ENCODE measurements at regions not wholly inside any gene's neighbourhood (a gene's known extent, or its start where the extent isn't known, plus 50 kb on each side); places are given as distances from the start of the nearest gene placed in this dataset.

DNA sequence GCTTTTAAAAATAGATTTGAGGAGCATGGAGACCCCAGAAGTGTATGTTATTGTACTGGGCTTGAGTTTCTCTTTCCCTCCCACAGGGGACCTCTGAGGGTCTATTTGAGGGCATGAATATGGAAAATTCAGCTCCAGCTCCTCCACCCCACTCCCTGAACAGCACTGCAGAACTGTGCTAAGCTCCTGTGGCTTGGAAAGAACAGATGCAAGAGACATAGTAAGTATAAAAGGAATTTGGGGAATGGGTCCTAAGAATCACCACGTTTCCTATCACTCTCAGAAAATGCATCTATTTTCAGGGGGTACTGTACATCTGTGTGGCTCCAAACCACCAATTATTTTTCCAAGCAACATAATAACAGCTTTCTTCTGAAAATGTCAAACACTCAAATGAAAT, 416.1 kb downstream of the ZNF521 start:
- DNase-seq (no peak), ATAC-seq (no peak)
- no peak overlapping the region for H3K4me3 Mint-ChIP-seq
- H3K36me3 Mint-ChIP-seq (ENCODE audit: insufficient read depth): no peaks in the 10 kb centered on the region
- H3K4me1 Mint-ChIP-seq (ENCODE audit: low read depth): no peaks in the 10 kb centered on the region
- no peaks in the 10 kb centered on the region for H3K27me3 Mint-ChIP-seq (ENCODE audit: low read depth)
- no peaks in the 10 kb centered on the region for H3K9me3 Mint-ChIP-seq

GRCh38 chr18:24936691-24937090, 415.3 kb downstream of the ZNF521 start:
- DNase-seq: no peak
- H3K9me3 Mint-ChIP-seq: no peaks in the 10 kb centered on the region
- no peaks in the 10 kb centered on the region for H3K4me1 Mint-ChIP-seq (ENCODE audit: low read depth)
- H3K36me3 Mint-ChIP-seq (ENCODE audit: insufficient read depth): no peaks in the 10 kb centered on the region
- no peaks in the 10 kb centered on the region for H3K27me3 Mint-ChIP-seq (ENCODE audit: low read depth)
- ATAC-seq: no peak
- no peak overlapping the region for H3K4me3 Mint-ChIP-seq

DNA sequence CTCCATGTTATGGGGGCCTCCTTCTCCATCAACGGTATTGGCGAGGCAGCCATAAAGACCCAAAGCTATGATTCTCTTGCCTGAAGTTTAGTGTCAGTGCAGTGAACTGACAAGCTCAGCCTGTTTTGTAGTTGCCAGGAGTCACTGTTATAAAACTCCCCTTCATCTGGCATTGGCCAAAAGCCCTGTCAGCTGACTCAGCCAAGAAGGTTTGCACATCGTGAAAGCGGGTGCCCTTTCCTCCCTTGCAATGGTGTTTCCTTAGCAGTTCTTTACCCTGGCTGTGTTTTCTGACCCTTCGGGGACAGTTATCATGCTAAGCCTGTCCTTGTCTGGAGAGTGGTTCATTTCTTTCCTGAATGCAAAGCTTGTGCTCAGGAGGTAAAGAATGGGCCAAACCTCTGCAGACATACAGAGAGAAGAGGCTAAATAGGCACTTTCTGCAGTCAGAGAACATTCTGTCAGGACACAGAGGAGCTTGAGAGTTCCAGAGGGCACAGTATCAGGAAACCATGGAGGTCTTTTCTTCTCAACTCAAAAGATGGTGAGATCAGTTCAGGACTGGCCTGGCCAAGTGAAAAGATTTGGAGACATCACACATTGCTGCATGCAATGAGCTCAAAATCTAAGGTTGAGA, 414.2 kb downstream of the ZNF521 start:
- H3K9me3 Mint-ChIP-seq: no peaks in the 10 kb centered on the region
- no peak overlapping the region for H3K4me3 Mint-ChIP-seq
- no peaks in the 10 kb centered on the region for H3K27me3 Mint-ChIP-seq (ENCODE audit: low read depth)
- no peak for DNase-seq
- ATAC-seq: no peak
- no peaks in the 10 kb centered on the region for H3K4me1 Mint-ChIP-seq (ENCODE audit: low read depth)
- H3K36me3 Mint-ChIP-seq (ENCODE audit: insufficient read depth): no peaks in the 10 kb centered on the region

- H3K27me3 Mint-ChIP-seq (ENCODE audit: low read depth): no peaks in the 10 kb centered on the region
- DNase-seq (no peak), ATAC-seq (no peak)
- H3K9me3 Mint-ChIP-seq: no peaks in the 10 kb centered on the region
- no peaks in the 10 kb centered on the region for H3K4me1 Mint-ChIP-seq (ENCODE audit: low read depth)
- no peaks in the 10 kb centered on the region for H3K36me3 Mint-ChIP-seq (ENCODE audit: insufficient read depth)
- no peak overlapping the region for H3K4me3 Mint-ChIP-seq
Measured at GRCh38 chr18:24940416-24940815, 411.6 kb downstream of the ZNF521 start.

DNA sequence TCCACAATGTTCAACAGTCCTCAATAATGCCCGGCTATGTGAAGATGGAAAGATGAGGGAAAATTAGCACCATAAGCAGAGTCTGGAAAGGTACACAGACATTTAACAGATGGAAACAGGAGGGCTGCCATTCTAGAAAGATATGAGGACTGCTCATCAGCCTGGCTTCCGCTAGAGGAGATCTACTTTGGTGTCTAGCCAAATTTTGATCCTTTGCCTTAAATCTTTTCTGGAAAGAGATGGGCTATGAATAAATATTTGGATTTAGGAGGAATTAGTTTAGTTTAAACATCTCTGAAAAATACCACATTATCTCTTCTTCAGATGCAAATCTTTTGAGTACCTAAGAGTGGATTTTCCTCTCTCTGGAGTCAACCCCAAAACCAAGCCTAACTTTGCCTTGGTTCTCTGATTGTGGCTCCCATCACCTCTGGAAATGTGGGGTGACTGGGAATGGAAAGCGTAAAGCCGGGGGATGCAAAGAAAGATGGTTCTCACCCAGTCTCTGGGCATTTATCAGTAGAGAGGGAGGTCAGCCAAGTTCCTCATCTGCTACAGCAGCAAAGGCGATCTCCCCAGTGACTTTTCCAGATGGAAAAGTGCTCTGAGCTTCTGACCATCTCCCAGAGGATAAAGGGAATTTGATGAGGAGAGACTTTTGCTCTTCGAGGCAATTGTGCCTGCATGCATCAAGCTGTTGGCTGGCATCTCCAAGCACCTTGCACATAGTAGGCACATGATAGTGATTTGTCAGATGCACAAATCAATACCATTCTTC, 410.6 kb downstream of the ZNF521 start:
- Mint-ChIP-seq H3K27me3 (ENCODE audit: low read depth) (no peaks in the 10 kb centered on the region), H3K9me3 (no peaks in the 10 kb centered on the region), H3K4me3 (no peak overlapping the region), H3K4me1 (ENCODE audit: low read depth) (no peaks in the 10 kb centered on the region), H3K36me3 (ENCODE audit: insufficient read depth) (no peaks in the 10 kb centered on the region)
- no peak for ATAC-seq
- no peak for DNase-seq

DNA sequence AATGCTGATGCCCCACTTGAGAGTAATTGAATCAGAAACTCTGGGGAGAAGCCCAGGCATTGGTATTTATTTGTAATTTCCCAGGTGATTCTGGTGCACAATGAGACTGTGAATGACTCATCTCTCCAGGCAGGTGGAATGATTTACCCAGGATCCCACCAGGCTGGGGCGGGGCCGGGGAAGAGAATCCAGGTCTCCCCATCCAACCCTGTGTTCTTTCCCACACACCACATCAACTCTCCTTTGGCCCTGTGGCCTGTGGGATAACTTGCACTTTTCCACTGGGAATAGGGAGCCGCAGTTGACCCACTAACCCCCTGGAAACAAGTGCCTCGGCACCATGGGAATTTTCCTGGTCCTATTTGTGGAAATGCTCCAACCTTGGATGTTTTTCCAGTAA, 409.8 kb downstream of the ZNF521 start:
- DNase-seq: no peak
- H3K9me3 Mint-ChIP-seq: no peaks in the 10 kb centered on the region

GRCh38 chr18:24947521-24948305, 404.3 kb downstream of the ZNF521 start:
- H3K9me3 Mint-ChIP-seq: no peaks in the 10 kb centered on the region
- H3K4me1 Mint-ChIP-seq (ENCODE audit: low read depth): no peaks in the 10 kb centered on the region
- no peaks in the 10 kb centered on the region for H3K36me3 Mint-ChIP-seq (ENCODE audit: insufficient read depth)
- DNase-seq (no peak), ATAC-seq (no peak)
- H3K27me3 Mint-ChIP-seq (ENCODE audit: low read depth): no peaks in the 10 kb centered on the region
- no peak overlapping the region for H3K4me3 Mint-ChIP-seq

More for the DNA sequence above, 409.8 kb downstream of the ZNF521 start:
- Mint-ChIP-seq H3K36me3 (ENCODE audit: insufficient read depth) (no peaks in the 10 kb centered on the region), H3K27me3 (ENCODE audit: low read depth) (no peaks in the 10 kb centered on the region), H3K4me1 (ENCODE audit: low read depth) (no peaks in the 10 kb centered on the region), H3K4me3 (no peak overlapping the region)
- no peak for ATAC-seq

DNA sequence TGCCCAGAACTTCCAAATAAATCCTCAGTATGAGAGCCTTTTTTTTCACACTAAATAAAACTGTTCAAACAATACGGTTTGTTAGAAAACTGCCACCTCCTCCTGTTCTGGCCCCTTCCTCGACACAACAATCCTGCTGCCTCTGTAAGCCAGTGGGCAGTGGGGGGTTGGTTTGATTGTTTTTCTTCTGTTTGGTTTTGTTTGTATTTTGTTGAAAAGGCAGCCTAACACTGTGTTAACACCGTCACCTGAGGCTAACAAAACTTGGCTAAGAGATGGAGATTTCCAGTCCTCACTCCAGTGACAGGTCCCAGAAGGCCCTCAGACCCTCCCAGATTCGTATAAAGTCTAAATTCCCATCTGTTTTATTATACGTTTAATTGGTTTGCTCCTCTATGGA, 402.1 kb downstream of the ZNF521 start:
- Mint-ChIP-seq H3K4me3 (no peak overlapping the region), H3K4me1 (ENCODE audit: low read depth) (no peaks in the 10 kb centered on the region), H3K36me3 (ENCODE audit: insufficient read depth) (no peaks in the 10 kb centered on the region), H3K9me3 (no peaks in the 10 kb centered on the region), H3K27me3 (ENCODE audit: low read depth) (no peaks in the 10 kb centered on the region)
- DNase-seq (no peak), ATAC-seq (no peak)

- no peaks in the 10 kb centered on the region for H3K9me3 Mint-ChIP-seq
- no peaks in the 10 kb centered on the region for H3K4me1 Mint-ChIP-seq (ENCODE audit: low read depth)
- H3K4me3 Mint-ChIP-seq: no peak overlapping the region
- H3K36me3 Mint-ChIP-seq (ENCODE audit: insufficient read depth): no peaks in the 10 kb centered on the region
- DNase-seq: no peak
- ATAC-seq: no peak
- no peaks in the 10 kb centered on the region for H3K27me3 Mint-ChIP-seq (ENCODE audit: low read depth)
Measured at GRCh38 chr18:24954341-24954740, 397.6 kb downstream of the ZNF521 start.

GRCh38 chr18:24958001-24958400, 394.0 kb downstream of the ZNF521 start:
- Mint-ChIP-seq H3K27me3 (ENCODE audit: low read depth) (no peaks in the 10 kb centered on the region), H3K4me3 (no peak overlapping the region), H3K4me1 (ENCODE audit: low read depth) (no peaks in the 10 kb centered on the region), H3K9me3 (no peaks in the 10 kb centered on the region), H3K36me3 (ENCODE audit: insufficient read depth) (no peaks in the 10 kb centered on the region)
- ATAC-seq (no peak), DNase-seq (no peak)

DNA sequence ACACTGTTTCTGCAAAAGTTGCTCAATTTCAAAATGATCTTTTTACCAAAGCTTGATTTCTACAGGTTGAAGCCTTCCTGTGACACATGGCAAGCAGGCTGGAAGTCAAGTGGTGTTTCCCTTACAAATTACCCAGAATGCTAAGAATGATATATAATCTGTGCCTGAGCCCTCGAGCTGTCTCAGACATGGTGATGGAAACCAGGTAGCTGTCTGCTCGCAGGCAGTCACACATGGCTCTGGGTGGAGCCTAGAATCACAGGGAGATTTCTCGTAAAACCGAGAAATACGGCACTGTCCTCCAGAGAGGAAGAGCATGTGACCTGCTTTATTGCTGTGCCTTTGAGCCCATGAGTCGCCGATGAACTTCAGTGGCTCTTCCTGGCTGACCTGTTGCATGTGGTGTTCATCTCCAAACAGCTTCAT, 392.9 kb downstream of the ZNF521 start:
- H3K27me3 Mint-ChIP-seq (ENCODE audit: low read depth): no peaks in the 10 kb centered on the region
- ATAC-seq (no peak), DNase-seq (no peak)
- no peaks in the 10 kb centered on the region for H3K9me3 Mint-ChIP-seq
- no peak overlapping the region for H3K4me3 Mint-ChIP-seq
- no peaks in the 10 kb centered on the region for H3K36me3 Mint-ChIP-seq (ENCODE audit: insufficient read depth)
- H3K4me1 Mint-ChIP-seq (ENCODE audit: low read depth): no peaks in the 10 kb centered on the region

DNA sequence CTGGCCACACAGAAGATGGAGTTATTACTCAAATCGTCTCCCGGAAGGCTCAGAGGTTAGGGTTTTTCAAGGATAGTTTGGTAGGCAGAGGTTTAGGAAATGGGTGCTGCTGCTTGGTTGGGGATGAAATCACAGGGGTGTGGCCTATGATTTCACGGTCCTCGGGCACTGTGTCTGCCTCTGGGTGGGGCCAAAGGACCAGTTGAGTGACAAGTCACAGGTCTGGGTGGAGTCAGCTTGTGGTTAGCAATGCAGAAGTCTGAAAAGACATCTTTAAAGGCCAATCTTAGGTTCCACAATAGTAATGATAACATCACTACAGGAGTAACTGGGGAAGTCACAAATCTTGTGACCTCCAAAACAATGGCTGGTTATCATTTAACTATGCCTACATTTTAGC, 387.8 kb downstream of the ZNF521 start:
- Mint-ChIP-seq H3K36me3 (ENCODE audit: insufficient read depth) (no peaks in the 10 kb centered on the region), H3K4me1 (ENCODE audit: low read depth) (no peaks in the 10 kb centered on the region), H3K27me3 (ENCODE audit: low read depth) (no peaks in the 10 kb centered on the region), H3K9me3 (peaks cover 8% of the 10 kb centered on the region), H3K4me3 (no peak overlapping the region)
- ATAC-seq (no peak), DNase-seq (no peak)

- Mint-ChIP-seq H3K36me3 (ENCODE audit: insufficient read depth) (no peaks in the 10 kb centered on the region), H3K4me3 (no peak overlapping the region), H3K27me3 (ENCODE audit: low read depth) (no peaks in the 10 kb centered on the region), H3K9me3 (peaks cover 13% of the 10 kb centered on the region), H3K4me1 (ENCODE audit: low read depth) (no peaks in the 10 kb centered on the region)
- ATAC-seq (no peak), DNase-seq (no peak)
Measured at GRCh38 chr18:24968238-24968775, 383.7 kb downstream of the ZNF521 start.

DNA sequence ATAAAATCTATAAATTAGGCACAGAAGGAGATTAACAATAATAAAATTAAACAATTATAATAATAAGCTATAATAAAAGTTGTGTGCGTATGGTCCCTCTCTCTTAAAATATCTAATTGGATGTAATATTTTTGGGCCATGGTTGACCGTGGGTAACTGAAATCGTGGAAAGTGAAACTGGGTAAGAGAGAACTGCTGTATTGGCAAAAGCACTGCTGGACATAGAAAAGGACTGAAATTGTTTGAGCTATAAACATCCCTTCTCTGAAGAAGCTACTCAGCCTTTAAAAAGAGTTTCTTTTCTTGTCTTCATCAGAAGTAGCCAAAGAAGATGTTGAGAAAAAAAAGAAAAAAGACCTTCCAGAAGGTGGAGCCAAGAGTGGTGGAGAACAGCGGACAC, 379.4 kb downstream of the ZNF521 start:
- Mint-ChIP-seq H3K4me1 (ENCODE audit: low read depth) (no peaks in the 10 kb centered on the region), H3K36me3 (ENCODE audit: insufficient read depth) (no peaks in the 10 kb centered on the region), H3K4me3 (no peak overlapping the region), H3K9me3 (peaks cover 7% of the 10 kb centered on the region), H3K27me3 (ENCODE audit: low read depth) (no peaks in the 10 kb centered on the region)
- ATAC-seq (no peak), DNase-seq (no peak)

Data from activated T-cell treated with anti-CD3 and anti-CD28 coated beads, Interleukin-2, amount 50 U/mL, for 4 hours (primary cell).